SK-N-SH (cell line): ENCODE measurements at regions not wholly inside any gene's neighbourhood (a gene's known extent, or its start where the extent isn't known, plus 50 kb on each side); places are given as distances from the start of the nearest gene placed in this dataset.

Experiments used
- CTCF ChIA-PET: fragments of 300-600, 350-600 bp; formaldehyde crosslinking; extraction: SDS; loops from one replicate; lab custom pipeline; 2021; lab: Yijun Ruan, JAX
- POLR2A ChIA-PET: fragments of 350-600 bp; sonication (Branson Sonifier 250); formaldehyde crosslinking; extraction: SDS; loops from one replicate; lab custom pipeline; 2020; ENCODE audit warnings: antibody characterized with exemption, inconsistent platforms; lab: Yijun Ruan, JAX
- DNase-seq: peaks from one replicate; pipeline ENCODE4 v3.0.0; 2012
- H2AFZ ChIP-seq: fragments of 200-600 bp; sonication (generic); 2 replicates; pipeline ENCODE4 v1.8.1; 2016; ENCODE audit warnings: antibody characterized with exemption, mild to moderate bottlenecking, low read depth
- H3F3A ChIP-seq: fragments of 200-600 bp; sonication (generic); replicated peaks from 2 replicates; pipeline ENCODE3; 2016; ENCODE audit warnings: antibody characterized with exemption, mild to moderate bottlenecking; ENCODE audit not compliant: insufficient read depth
- H3K27ac ChIP-seq, 2 experiments: fragments of 200-500 bp in 1 of 2; fragments of 200-600 bp in 1 of 2; sonication (Bioruptor generic) in 1 of 2; sonication (generic), shearing (Covaris generic) in 1 of 2; 2 replicates each; pipeline versions ENCODE4 v1.5.1 to v1.6.1; 2014 to 2016; ENCODE audit warnings: low read depth in 2 of 2, inconsistent platforms in 1 of 2, low read length in 1 of 2, mild to moderate bottlenecking in 1 of 2, mixed read lengths in 1 of 2
- H3K27me3 ChIP-seq: fragments of 200-600 bp; sonication (generic), shearing (Covaris generic); 2 replicates; pipeline ENCODE4 v1.6.1; 2016; ENCODE audit warnings: mixed run types; ENCODE audit not compliant: insufficient read depth
- H3K36me3 ChIP-seq, 2 experiments: fragments of 200-500 bp in 1 of 2; fragments of 200-600 bp in 1 of 2; sonication (Bioruptor generic) in 1 of 2; sonication (generic) in 1 of 2; replicated peaks in 1 of 2; 2 replicates each; pipeline versions ENCODE3 to v1.5.1; 2014 to 2016; ENCODE audit warnings: low read length in 1 of 2, mild to moderate bottlenecking in 1 of 2; ENCODE audit not compliant: insufficient read depth in 2 of 2, control insufficient read depth in 1 of 2
- H3K4me1 ChIP-seq, 2 experiments: fragments of 200-500 bp in 1 of 2; fragments of 200-600 bp in 1 of 2; sonication (Bioruptor generic) in 1 of 2; sonication (generic), shearing (Covaris generic) in 1 of 2; 2 replicates each; pipeline versions ENCODE4 v1.5.1 to v1.6.1; 2014 to 2016; ENCODE audit warnings: low read depth in 1 of 2, low read length in 1 of 2, mixed run types in 1 of 2; ENCODE audit not compliant: insufficient read depth in 2 of 2, control insufficient read depth in 1 of 2
- H3K4me2 ChIP-seq: fragments of 200-600 bp; sonication (generic), shearing (Covaris generic); 2 replicates; pipeline ENCODE4 v1.6.1; 2017; ENCODE audit warnings: mixed run types
- H3K4me3 ChIP-seq, 2 experiments: fragments of 200-500 bp in 1 of 2; fragments of 200-600 bp in 1 of 2; sonication (Bioruptor generic) in 1 of 2; sonication (generic), shearing (Covaris generic) in 1 of 2; 2 replicates each; pipeline versions ENCODE4 v1.5.1 to v1.8.1; 2014 to 2016; ENCODE audit warnings: low read depth in 2 of 2, inconsistent platforms in 1 of 2, low read length in 1 of 2, mild to moderate bottlenecking in 1 of 2, mixed read lengths in 1 of 2, moderate library complexity in 1 of 2
- H3K79me2 ChIP-seq: fragments of 200-600 bp; sonication (generic); 2 replicates; pipeline ENCODE4 v1.8.1; 2017; ENCODE audit warnings: mild to moderate bottlenecking; ENCODE audit not compliant: insufficient read depth
- H3K9ac ChIP-seq: fragments of 200-600 bp; sonication (generic); 2 replicates; pipeline ENCODE4 v1.6.1; 2017; ENCODE audit warnings: mixed run types
- H3K9me2 ChIP-seq: fragments of 200-600 bp; sonication (generic); 2 replicates; pipeline ENCODE4 v1.6.1; 2017; ENCODE audit warnings: mixed run types
- H3K9me3 ChIP-seq: fragments of 200-600 bp; sonication (generic); 2 replicates; pipeline ENCODE4 v1.6.1; 2017; ENCODE audit warnings: mixed run types, mild to moderate bottlenecking, moderate library complexity
- H4K20me1 ChIP-seq: fragments of 200-600 bp; sonication (generic); 2 replicates; pipeline ENCODE4 v1.6.1; 2017; ENCODE audit warnings: mild to moderate bottlenecking, mixed run types; ENCODE audit not compliant: insufficient read depth
- CTCF ChIP-seq: fragments of 200-600 bp; sonication (generic); IDR thresholded peaks from 2 replicates; pipeline ENCODE4 v1.6.1; 2017; ENCODE audit warnings: antibody characterized with exemption, mild to moderate bottlenecking, moderate library complexity
- EP300 ChIP-seq, 2 experiments: IDR thresholded peaks; 2 replicates each; pipeline versions ENCODE4 v1.4.0 to v1.6.1; 2012; ENCODE audit warnings: borderline replicate concordance in 1 of 2, low read depth in 1 of 2, low read length in 1 of 2
- MAX ChIP-seq: IDR thresholded peaks from 2 replicates; pipeline ENCODE4 v1.4.0; 2012; ENCODE audit warnings: low read depth
- POLR2AphosphoS5 ChIP-seq: IDR thresholded peaks from 2 replicates; pipeline ENCODE4 v1.6.1; 2012; ENCODE audit warnings: low read depth, low read length
- RAD21 ChIP-seq: IDR thresholded peaks from 2 replicates; pipeline ENCODE4 v1.6.1; 2012; ENCODE audit warnings: mild to moderate bottlenecking, low read length
- SIN3A ChIP-seq: IDR thresholded peaks from 2 replicates; pipeline ENCODE4 v1.6.1; 2012; ENCODE audit warnings: low read depth, mild to moderate bottlenecking, low read length, moderate library complexity, borderline replicate concordance
- SMC3 ChIP-seq: IDR thresholded peaks from 2 replicates; pipeline ENCODE4 v1.6.1; 2012; ENCODE audit warnings: low read depth, low read length, improper control_type of control experiment
- USF1 ChIP-seq: IDR thresholded peaks from 2 replicates; pipeline ENCODE4 v1.4.0; 2012; ENCODE audit warnings: low read depth, borderline replicate concordance
- USF2 ChIP-seq: fragments of 150-350 bp; IDR thresholded peaks from 2 replicates; pipeline ENCODE4 v1.6.1; 2017; ENCODE audit warnings: antibody characterized with exemption, low read length, low read depth, borderline replicate concordance
- WGBS: methylation state at CpG from one replicate; pipeline ENCODE4 v1.1.6; 2017; ENCODE audit warnings: low lambda C conversion rate; 5-methylcytosine and 5-hydroxymethylcytosine counted together

GRCh38 chr10:55873485-55873884 lies 487.6 kb downstream of the ZWINT start:
- no peaks in the 10 kb centered on the region for H3K9me2 ChIP-seq
- H3K27ac ChIP-seq: no peak overlapping the region
- WGBS: 6% methylated on average over 2 of the region's 2 CpGs
- H3K36me3 ChIP-seq: no peaks in the 10 kb centered on the region
- no peak overlapping the region for H2AFZ ChIP-seq
- no peaks in the 10 kb centered on the region for H3K4me1 ChIP-seq
- H3F3A ChIP-seq: no peaks in the 10 kb centered on the region
- H4K20me1 ChIP-seq: no peaks in the 10 kb centered on the region
- POLR2A ChIA-PET: no interaction called here
- no peaks in the 10 kb centered on the region for H3K79me2 ChIP-seq
- no peak for DNase-seq
- no peak overlapping the region for H3K4me2 ChIP-seq
- no peak overlapping the region for H3K9ac ChIP-seq
- no peak for TF ChIP-seq USF2
- H3K4me3 ChIP-seq: no peak overlapping the region
- H3K9me3 ChIP-seq: no peaks in the 10 kb centered on the region; the same call in 1 of the 2 replicates
- CTCF ChIA-PET: no interaction called here
- no peaks in the 10 kb centered on the region; the same call in 1 of the 2 replicates for H3K27me3 ChIP-seq

- ChIA-PET POLR2A (no interaction called here), CTCF (no interaction called here)
- no peak overlapping the region for H3K4me3 ChIP-seq
- H3K9me2 ChIP-seq: no peaks in the 10 kb centered on the region
- H3K27ac ChIP-seq: no peak overlapping the region
- 17% methylated on average over 1 of the region's 1 CpG for WGBS
- no peaks in the 10 kb centered on the region for H3K36me3 ChIP-seq
- no peaks in the 10 kb centered on the region for H4K20me1 ChIP-seq
- no peaks in the 10 kb centered on the region for H3F3A ChIP-seq
- H3K9me3 ChIP-seq: no peaks in the 10 kb centered on the region
- H3K4me2 ChIP-seq: no peak overlapping the region
- no peaks in the 10 kb centered on the region for H3K79me2 ChIP-seq
- TF ChIP-seq MAX: no peak
- no peak for TF ChIP-seq SMC3
- no peak for TF ChIP-seq EP300 (IDR thresholded peaks at IDR 0.05; ENCODE audit: borderline replicate concordance in 1 of 2, low read depth in 1 of 2, low read length in 1 of 2)
- no peak for TF ChIP-seq SIN3A
- no peak for TF ChIP-seq RAD21
- TF ChIP-seq CTCF: no peak
- no peak for TF ChIP-seq USF1
- no peak for TF ChIP-seq POLR2AphosphoS5
- H3K9ac ChIP-seq: no peak overlapping the region
- DNase-seq: no peak
- H3K4me1 ChIP-seq: no peaks in the 10 kb centered on the region
- H2AFZ ChIP-seq: no peak overlapping the region
- no peaks in the 10 kb centered on the region; the same call in 1 of the 2 replicates for H3K27me3 ChIP-seq
Observed at GRCh38 chr10:55870186-55870585, 490.9 kb downstream of the ZWINT start.
